B cell (primary cell): ENCODE measurements at regions not wholly inside any gene's neighbourhood (a gene's known extent, or its start where the extent isn't known, plus 50 kb on each side); places are given as distances from the start of the nearest gene placed in this dataset.
"Not testable (repeated sequence)": the region's sequence is repeated elsewhere in the genome, so short reads cannot be mapped to it uniquely, and the experiment has no call there.

Source experiments
- EZH2 ChIP-seq: IDR thresholded peaks from 2 replicates; pipeline ENCODE4 v1.6.1; 2012; ENCODE audit warnings: borderline replicate concordance, low read depth, mild to moderate bottlenecking, moderate library complexity, low read length; ENCODE audit not compliant: insufficient read depth, poor library complexity, severe bottlenecking
- TF ChIP-seq, protein P1 (sequence below): fragments of 200-600 bp; IDR thresholded peaks from one replicate; pipeline ENCODE4 v1.8.0; 2022; ENCODE audit warnings: antibody characterized with exemption, mild to moderate bottlenecking

DNA sequence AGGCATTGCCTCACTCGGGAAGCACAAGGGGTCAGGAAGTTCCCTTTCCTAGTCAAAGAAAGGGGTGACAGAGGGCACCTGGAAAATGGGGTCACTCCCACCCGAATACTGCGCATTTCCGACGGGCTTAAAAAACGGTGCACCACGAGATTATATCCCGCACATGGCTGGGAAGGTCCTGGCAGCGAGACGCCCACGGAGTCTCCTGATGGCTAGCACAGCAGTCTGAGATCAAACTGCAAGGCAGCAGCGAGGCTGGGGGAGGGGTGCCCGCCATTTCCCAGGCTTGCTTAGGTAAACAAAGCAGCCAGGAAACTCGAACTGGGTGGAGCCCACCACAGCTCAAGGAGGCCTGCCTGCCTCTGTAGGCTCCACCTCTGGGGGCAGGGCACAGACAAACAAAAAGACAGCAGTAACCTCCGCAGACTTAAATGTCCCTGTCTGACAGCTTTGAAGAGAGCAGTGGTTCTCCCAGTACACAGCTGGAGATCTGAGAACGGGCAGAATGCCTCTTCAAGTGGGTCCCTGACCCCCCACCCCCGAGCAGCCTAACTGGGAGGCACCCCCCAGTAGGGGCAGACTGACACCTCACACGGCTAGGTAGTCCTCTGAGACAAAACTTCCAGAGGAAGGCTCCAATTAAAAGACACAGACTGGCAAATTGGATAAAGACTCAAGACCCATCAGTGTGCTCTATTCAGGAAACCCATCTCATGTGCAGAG lies 297.2 kb upstream of the DDI1 start:
- TF ChIP-seq EZH2: not testable (repeated sequence)
- TF ChIP-seq, protein P1, sequence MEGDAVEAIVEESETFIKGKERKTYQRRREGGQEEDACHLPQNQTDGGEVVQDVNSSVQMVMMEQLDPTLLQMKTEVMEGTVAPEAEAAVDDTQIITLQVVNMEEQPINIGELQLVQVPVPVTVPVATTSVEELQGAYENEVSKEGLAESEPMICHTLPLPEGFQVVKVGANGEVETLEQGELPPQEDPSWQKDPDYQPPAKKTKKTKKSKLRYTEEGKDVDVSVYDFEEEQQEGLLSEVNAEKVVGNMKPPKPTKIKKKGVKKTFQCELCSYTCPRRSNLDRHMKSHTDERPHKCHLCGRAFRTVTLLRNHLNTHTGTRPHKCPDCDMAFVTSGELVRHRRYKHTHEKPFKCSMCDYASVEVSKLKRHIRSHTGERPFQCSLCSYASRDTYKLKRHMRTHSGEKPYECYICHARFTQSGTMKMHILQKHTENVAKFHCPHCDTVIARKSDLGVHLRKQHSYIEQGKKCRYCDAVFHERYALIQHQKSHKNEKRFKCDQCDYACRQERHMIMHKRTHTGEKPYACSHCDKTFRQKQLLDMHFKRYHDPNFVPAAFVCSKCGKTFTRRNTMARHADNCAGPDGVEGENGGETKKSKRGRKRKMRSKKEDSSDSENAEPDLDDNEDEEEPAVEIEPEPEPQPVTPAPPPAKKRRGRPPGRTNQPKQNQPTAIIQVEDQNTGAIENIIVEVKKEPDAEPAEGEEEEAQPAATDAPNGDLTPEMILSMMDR: not testable (repeated sequence)
